Mesothelial cell of epicardium (in vitro differentiated cells): ENCODE measurements at regions not wholly inside any gene's neighbourhood (a gene's known extent, or its start where the extent isn't known, plus 50 kb on each side); places are given as distances from the start of the nearest gene placed in this dataset.

Source experiments
- DNase-seq, 2 experiments: peaks; one replicate each; pipeline ENCODE4 v3.0.0; 2021; ENCODE audit warnings: low spot score in 2 of 2; ENCODE audit not compliant: unreplicated experiment in 2 of 2
- H3K27ac Mint-ChIP-seq: 2 replicates; pipeline ENCODE4 v1.8.0; 2021; ENCODE audit warnings: mixed read lengths
- H3K27me3 Mint-ChIP-seq: 2 replicates; pipeline ENCODE4 v1.8.0; 2021; ENCODE audit warnings: low read depth, mixed read lengths
- H3K36me3 Mint-ChIP-seq: 2 replicates; pipeline ENCODE4 v1.8.0; 2021; ENCODE audit warnings: mixed read lengths
- H3K4me1 Mint-ChIP-seq: 2 replicates; pipeline ENCODE4 v1.8.0; 2021; ENCODE audit warnings: mixed read lengths
- H3K4me3 Mint-ChIP-seq: 2 replicates; pipeline ENCODE4 v1.8.0; 2021; ENCODE audit warnings: mild to moderate bottlenecking, moderate library complexity, mixed read lengths
- H3K9me3 Mint-ChIP-seq: 2 replicates; pipeline ENCODE4 v1.8.0; 2021; ENCODE audit warnings: mixed read lengths
- CTCF ChIP-seq: fragments of 200-600 bp; sonication (generic); IDR thresholded peaks from one replicate; pipeline ENCODE4 v1.5.0; 2021; ENCODE audit warnings: antibody characterized with exemption; ENCODE audit not compliant: unreplicated experiment

GRCh38 chr1:29824025-29824424 is 587.7 kb downstream of the PTPRU start:
- Mint-ChIP-seq H3K27me3 (peaks cover 46% of the 10 kb centered on the region), H3K9me3 (peaks cover 2% of the 10 kb centered on the region), H3K4me1 (no peaks in the 10 kb centered on the region), H3K4me3 (no peak overlapping the region), H3K27ac (no peak overlapping the region), H3K36me3 (no peaks in the 10 kb centered on the region)
- TF ChIP-seq CTCF: no peak
- DNase-seq: no peak

- TF ChIP-seq CTCF: no peak
- Mint-ChIP-seq H3K36me3 (no peaks in the 10 kb centered on the region), H3K27ac (no peak overlapping the region), H3K4me3 (no peak overlapping the region), H3K27me3 (peaks cover 49% of the 10 kb centered on the region), H3K4me1 (no peaks in the 10 kb centered on the region), H3K9me3 (peaks cover 5% of the 10 kb centered on the region)
- DNase-seq: no peak
Observed at GRCh38 chr1:29823561-29823960, 587.2 kb downstream of the PTPRU start.

GRCh38 chr1:29821605-29822004 is 585.3 kb downstream of the PTPRU start:
- Mint-ChIP-seq H3K36me3 (no peaks in the 10 kb centered on the region), H3K4me1 (no peaks in the 10 kb centered on the region), H3K9me3 (peaks cover 9% of the 10 kb centered on the region), H3K4me3 (no peak overlapping the region), H3K27ac (no peak overlapping the region), H3K27me3 (peaks cover 58% of the 10 kb centered on the region)
- no peak for TF ChIP-seq CTCF
- DNase-seq: no peak

GRCh38 chr1:29820401-29820800 is 584.1 kb downstream of the PTPRU start:
- Mint-ChIP-seq H3K36me3 (no peaks in the 10 kb centered on the region), H3K4me1 (no peaks in the 10 kb centered on the region), H3K27me3 (peaks cover 70% of the 10 kb centered on the region), H3K4me3 (no peak overlapping the region), H3K9me3 (peaks cover 9% of the 10 kb centered on the region), H3K27ac (no peak overlapping the region)
- no peak for DNase-seq
- no peak for TF ChIP-seq CTCF

GRCh38 chr1:29812408-29813135 is 576.2 kb downstream of the PTPRU start:
- Mint-ChIP-seq H3K27me3 (peaks cover 60% of the 10 kb centered on the region), H3K4me3 (no peak overlapping the region), H3K4me1 (no peaks in the 10 kb centered on the region), H3K9me3 (no peaks in the 10 kb centered on the region), H3K36me3 (no peaks in the 10 kb centered on the region), H3K27ac (no peak overlapping the region)
- DNase-seq: no peak
- no peak for TF ChIP-seq CTCF
